GM12891 (cell line): ENCODE measurements at regions not wholly inside any gene's neighbourhood (a gene's known extent, or its start where the extent isn't known, plus 50 kb on each side); places are given as distances from the start of the nearest gene placed in this dataset.

ENCODE experiments used
- DNase-seq: peaks from one replicate; pipeline ENCODE4 v3.0.0; 2011; ENCODE audit warnings: low spot score; ENCODE audit not compliant: insufficient read length
- FAIRE-seq: peaks from 2 replicates; lab custom pipeline; 2011; peaks lifted over from hg19 to GRCh38; lab: Jason Lieb, UNC
- PAX5 ChIP-seq: IDR thresholded peaks from 2 replicates; pipeline ENCODE4 v1.6.1; 2011; ENCODE audit warnings: low read length, moderate library complexity, mild to moderate bottlenecking; ENCODE audit not compliant: insufficient read depth, severe bottlenecking
- POLR2A ChIP-seq: IDR thresholded peaks from 2 replicates; pipeline ENCODE4 v1.6.1; 2011; ENCODE audit warnings: low read depth, low read length, control low read depth
- POLR2AphosphoS5 ChIP-seq: IDR thresholded peaks from 2 replicates; pipeline ENCODE4 v1.6.1; 2011; ENCODE audit warnings: low read depth, low read length, control low read depth
- POU2F2 ChIP-seq: IDR thresholded peaks from 2 replicates; pipeline ENCODE4 v1.6.1; 2011; ENCODE audit warnings: low read depth, mild to moderate bottlenecking, control low read depth, low read length, moderate library complexity
- SPI1 ChIP-seq: IDR thresholded peaks from 2 replicates; pipeline ENCODE4 v1.6.1; 2011; ENCODE audit warnings: low read depth, low read length, control low read depth
- TAF1 ChIP-seq: IDR thresholded peaks from 2 replicates; pipeline ENCODE4 v1.6.1; 2011; ENCODE audit warnings: low read depth, low read length, control low read depth

GRCh38 chr7:37796138-37796775 is 52.1 kb upstream of the NME8 start:
- TF ChIP-seq POLR2A (no peak), POLR2AphosphoS5 (no peak), PAX5 (no peak), SPI1 (no peak), POU2F2 (no peak), TAF1 (no peak)
- peak; percentile 31 for FAIRE-seq
- no peak for DNase-seq
